ENCODE measurements at regions not wholly inside any gene's neighbourhood (a gene's known extent, or its start where the extent isn't known, plus 50 kb on each side); places are given as distances from the start of the nearest gene placed in this dataset.
A peak's percentile ranks its signal among the peaks of the same experiment; 100 is the strongest.

DNA sequence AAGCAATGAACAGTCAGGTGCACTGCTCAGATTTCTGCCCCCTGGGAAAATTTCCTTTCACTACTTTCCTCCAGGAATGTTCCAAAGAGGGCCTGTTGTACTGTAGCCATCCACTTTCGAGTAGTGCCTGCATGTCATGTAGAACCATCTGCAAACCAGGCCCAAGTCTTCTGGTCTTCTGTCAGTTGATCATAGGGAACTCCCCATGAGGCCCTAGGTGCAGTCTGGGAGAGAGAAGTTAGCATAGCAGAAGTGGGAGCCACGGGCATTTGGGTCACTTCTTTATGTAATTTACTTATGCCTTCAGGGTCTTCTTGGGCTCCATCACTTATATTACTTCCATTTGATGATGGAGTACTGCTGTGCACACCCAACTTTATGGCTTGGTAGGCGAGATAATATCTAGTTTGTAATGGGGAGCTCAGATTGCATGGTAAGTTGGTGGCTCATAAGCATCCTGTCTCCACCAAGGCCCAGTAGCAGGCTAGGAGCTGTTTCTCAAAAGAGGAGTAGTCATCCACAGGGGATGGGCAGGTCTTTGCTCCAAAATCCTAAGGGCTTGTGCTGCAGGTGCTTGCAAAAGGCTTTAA lies 151.4 kb downstream of the NFKBIZ start:
- Histone ChIP-seq H3K4me2 (replicated peaks; ENCODE audit: low read depth, low read length, poor library complexity, severe bottlenecking) (no peak overlapping the region), H3K27ac (ENCODE audit: low read length in 2 of 2) (no peak overlapping the region), H3K9ac (ENCODE audit: low read length) (no peak overlapping the region), H3K79me2 (ENCODE audit: control insufficient read depth, insufficient read depth, low read length) (no peaks in the 10 kb centered on the region), H2AFZ (ENCODE audit: insufficient read depth, low read depth, low read length, poor library complexity, severe bottlenecking) (no peak overlapping the region), H4K20me1 (ENCODE audit: control insufficient read depth, insufficient read depth, low read length, poor library complexity, severe bottlenecking) (no peaks in the 10 kb centered on the region), H3K36me3 (replicated peaks in 1 of 2; ENCODE audit: control extremely low read depth in 1 of 2, control insufficient read depth in 1 of 2, extremely low read depth in 1 of 2, insufficient read depth in 2 of 2, low read length in 1 of 2) (no peaks in the 10 kb centered on the region), H3K9me3 (ENCODE audit: control extremely low read depth in 1 of 3, control insufficient read depth in 2 of 3, insufficient read depth in 1 of 3, low read length in 2 of 3) (no peaks in the 10 kb centered on the region), H3K27me3 (replicated peaks in 1 of 4; ENCODE audit: control extremely low read depth in 1 of 4, control insufficient read depth in 3 of 4, insufficient read depth in 4 of 4, low read length in 3 of 4) (no peaks in the 10 kb centered on the region), H3K4me3 (ENCODE audit: control extremely low read depth in 1 of 5, extremely low read depth in 1 of 5, insufficient read depth in 1 of 5, low read depth in 2 of 5, low read length in 4 of 5) (no peak overlapping the region), H3K4me1 (ENCODE audit: control insufficient read depth in 2 of 2, insufficient read depth in 2 of 2, low read length in 2 of 2) (peaks cover 23 to 25% of the 10 kb centered on the region in 2 donors)
- DNase-seq = peak; percentile 25
- Mint-ChIP-seq H3K4me3 (no peak overlapping the region), H3K27ac (no peak overlapping the region), H3K9me3 (ENCODE audit: insufficient read depth) (no peaks in the 10 kb centered on the region), H3K4me1 (peaks cover 31% of the 10 kb centered on the region), H3K27me3 (no peaks in the 10 kb centered on the region)
- 60% methylated on average over 1 of the region's 3 CpGs for WGBS (ENCODE audit: insufficient coverage)
- no peak for TF ChIP-seq EZH2 (IDR thresholded peaks at IDR 0.05; ENCODE audit: borderline replicate concordance, insufficient read depth, low read depth, low read length, poor library complexity, severe bottlenecking)
- no peak for ATAC-seq (ENCODE audit: low read depth)
- CTCF ChIA-PET = no interaction called here
- POLR2A ChIA-PET = no interaction called here
- intact Hi-C loops (cut with micrococcal nuclease) = no loop called here

DNA sequence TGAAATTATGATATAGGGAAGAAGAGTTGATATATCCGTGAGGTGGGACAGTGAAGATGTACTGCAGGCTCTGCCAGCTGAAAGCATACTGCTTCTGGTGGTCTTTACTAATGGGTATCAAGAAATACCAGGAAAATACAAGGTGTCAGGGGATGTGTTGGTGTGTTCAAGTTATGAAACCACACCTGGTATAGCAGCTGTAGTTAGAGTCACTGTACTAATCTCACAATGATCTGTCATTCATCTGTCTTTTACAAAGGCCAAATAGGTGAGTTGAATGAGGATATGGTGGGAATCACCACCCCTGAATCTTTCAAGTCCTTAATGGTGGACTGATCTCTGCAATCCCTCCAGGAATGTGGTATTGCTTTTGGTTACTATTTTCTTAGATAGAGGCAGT lies 152.7 kb downstream of the NFKBIZ start:
- H3K4me3 ChIP-seq (ENCODE audit: control extremely low read depth in 1 of 5, extremely low read depth in 1 of 5, insufficient read depth in 1 of 5, low read depth in 2 of 5, low read length in 4 of 5) = no peak overlapping the region
- POLR2A ChIA-PET = no interaction called here
- no peaks in the 10 kb centered on the region for H4K20me1 ChIP-seq (ENCODE audit: control insufficient read depth, insufficient read depth, low read length, poor library complexity, severe bottlenecking)
- no peaks in the 10 kb centered on the region for H3K36me3 ChIP-seq (replicated peaks in 1 of 2; ENCODE audit: control extremely low read depth in 1 of 2, control insufficient read depth in 1 of 2, extremely low read depth in 1 of 2, insufficient read depth in 2 of 2, low read length in 1 of 2)
- TF ChIP-seq, protein P1, sequence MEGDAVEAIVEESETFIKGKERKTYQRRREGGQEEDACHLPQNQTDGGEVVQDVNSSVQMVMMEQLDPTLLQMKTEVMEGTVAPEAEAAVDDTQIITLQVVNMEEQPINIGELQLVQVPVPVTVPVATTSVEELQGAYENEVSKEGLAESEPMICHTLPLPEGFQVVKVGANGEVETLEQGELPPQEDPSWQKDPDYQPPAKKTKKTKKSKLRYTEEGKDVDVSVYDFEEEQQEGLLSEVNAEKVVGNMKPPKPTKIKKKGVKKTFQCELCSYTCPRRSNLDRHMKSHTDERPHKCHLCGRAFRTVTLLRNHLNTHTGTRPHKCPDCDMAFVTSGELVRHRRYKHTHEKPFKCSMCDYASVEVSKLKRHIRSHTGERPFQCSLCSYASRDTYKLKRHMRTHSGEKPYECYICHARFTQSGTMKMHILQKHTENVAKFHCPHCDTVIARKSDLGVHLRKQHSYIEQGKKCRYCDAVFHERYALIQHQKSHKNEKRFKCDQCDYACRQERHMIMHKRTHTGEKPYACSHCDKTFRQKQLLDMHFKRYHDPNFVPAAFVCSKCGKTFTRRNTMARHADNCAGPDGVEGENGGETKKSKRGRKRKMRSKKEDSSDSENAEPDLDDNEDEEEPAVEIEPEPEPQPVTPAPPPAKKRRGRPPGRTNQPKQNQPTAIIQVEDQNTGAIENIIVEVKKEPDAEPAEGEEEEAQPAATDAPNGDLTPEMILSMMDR (IDR thresholded peaks at IDR 0.05) = no peak
- TF ChIP-seq EZH2 (IDR thresholded peaks at IDR 0.05; ENCODE audit: borderline replicate concordance, insufficient read depth, low read depth, low read length, poor library complexity, severe bottlenecking) = no peak
- no peaks in the 10 kb centered on the region for H3K27me3 Mint-ChIP-seq
- H3K9me3 ChIP-seq (ENCODE audit: control extremely low read depth in 1 of 3, control insufficient read depth in 2 of 3, insufficient read depth in 1 of 3, low read length in 2 of 3) = no peaks in the 10 kb centered on the region
- H3K4me1 Mint-ChIP-seq = peaks cover 22% of the 10 kb centered on the region
- H3K27ac Mint-ChIP-seq = no peak overlapping the region
- H3K79me2 ChIP-seq (ENCODE audit: control insufficient read depth, insufficient read depth, low read length) = no peaks in the 10 kb centered on the region
- H3K9me3 Mint-ChIP-seq (ENCODE audit: insufficient read depth) = no peaks in the 10 kb centered on the region
- no peak overlapping the region for H2AFZ ChIP-seq (ENCODE audit: insufficient read depth, low read depth, low read length, poor library complexity, severe bottlenecking)
- H3K4me1 ChIP-seq (ENCODE audit: control insufficient read depth in 2 of 2, insufficient read depth in 2 of 2, low read length in 2 of 2) = peaks cover 16% of the 10 kb centered on the region in 2 donors
- no peak overlapping the region for H3K9ac ChIP-seq (ENCODE audit: low read length)
- 100% methylated on average over 1 of the region's 1 CpG for WGBS (ENCODE audit: insufficient coverage)
- no peak overlapping the region for H3K4me2 ChIP-seq (replicated peaks; ENCODE audit: low read depth, low read length, poor library complexity, severe bottlenecking)
- no peak overlapping the region for H3K27ac ChIP-seq (ENCODE audit: low read length in 2 of 2)
- H3K27me3 ChIP-seq (replicated peaks in 1 of 4; ENCODE audit: control extremely low read depth in 1 of 4, control insufficient read depth in 3 of 4, insufficient read depth in 4 of 4, low read length in 3 of 4) = no peaks in the 10 kb centered on the region
- DNase-seq = no peak
- ATAC-seq (ENCODE audit: low read depth) = no peak
- CTCF ChIA-PET = no interaction called here
- H3K4me3 Mint-ChIP-seq = no peak overlapping the region
- intact Hi-C loops (cut with micrococcal nuclease) = no loop called here

Measured in B cell (primary cell).